RPMI8226 (cell line): ENCODE measurements at regions not wholly inside any gene's neighbourhood (a gene's known extent, or its start where the extent isn't known, plus 50 kb on each side); places are given as distances from the start of the nearest gene placed in this dataset.
A peak's percentile ranks its signal among the peaks of the same experiment; 100 is the strongest.
"Not testable (repeated sequence)": the region's sequence is repeated elsewhere in the genome, so short reads cannot be mapped to it uniquely, and the experiment has no call there.

ENCODE experiments used
- DNase-seq: peaks from one replicate; pipeline ENCODE4 v3.0.0-alpha.2; 2015

DNA sequence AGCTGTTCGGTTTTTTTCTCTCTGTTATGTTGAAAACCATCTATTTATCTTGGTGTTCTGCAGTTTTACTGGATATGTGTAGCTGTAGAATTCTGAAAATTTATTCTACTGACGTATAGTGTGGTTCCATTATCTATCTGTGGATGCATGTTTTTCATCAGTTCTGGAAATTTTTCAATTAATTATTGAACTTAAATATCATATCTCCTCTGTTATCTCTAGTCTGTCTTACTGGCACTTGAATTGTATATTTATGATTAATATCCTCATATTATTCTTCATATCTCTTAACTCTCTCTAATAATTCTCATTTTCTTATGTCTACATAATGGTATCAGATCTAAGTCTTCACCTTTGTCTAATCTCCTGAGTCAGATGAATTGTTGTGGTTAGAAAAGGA lies 501.7 kb downstream of the STK39 start:
- DNase-seq = no peak

DNA sequence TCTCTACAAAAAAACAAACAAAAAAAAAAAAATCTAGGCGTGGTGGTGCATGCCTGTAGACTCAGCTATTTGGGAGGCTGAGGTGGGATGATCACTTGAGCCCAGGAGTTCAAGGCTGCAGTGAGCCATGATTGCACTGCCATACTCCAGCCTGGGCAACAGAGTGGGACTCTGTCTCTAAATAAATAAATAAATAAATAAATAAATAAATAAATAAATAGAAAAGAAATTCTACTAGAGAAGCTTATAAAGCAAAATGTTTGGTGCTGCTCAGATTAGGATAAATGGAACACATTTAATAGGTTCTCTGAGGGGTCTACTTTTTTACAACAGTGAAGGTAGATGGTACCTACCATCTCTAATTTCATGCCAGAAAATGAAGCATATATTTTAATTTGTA lies 507.5 kb downstream of the STK39 start:
- not testable (repeated sequence) for DNase-seq

DNA sequence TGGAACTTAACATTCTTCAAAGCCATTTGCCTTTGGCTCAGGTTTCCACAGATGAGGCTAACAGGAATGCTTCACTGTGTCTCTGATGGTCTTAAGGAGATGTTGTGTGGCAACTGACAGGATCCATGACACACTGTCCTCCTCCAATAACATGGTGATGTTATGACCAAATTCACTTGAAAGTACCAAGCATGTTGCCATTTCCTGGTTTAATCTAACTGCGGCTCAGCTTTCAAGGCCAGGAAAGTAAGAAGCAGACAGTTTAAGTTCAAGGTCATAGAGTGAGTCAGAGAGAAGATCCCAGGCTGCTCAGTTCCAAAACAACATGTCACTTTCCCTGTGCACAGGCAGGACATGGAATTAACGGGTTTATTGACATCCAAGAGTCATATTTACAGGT lies 513.6 kb downstream of the STK39 start:
- DNase-seq = no peak

DNA sequence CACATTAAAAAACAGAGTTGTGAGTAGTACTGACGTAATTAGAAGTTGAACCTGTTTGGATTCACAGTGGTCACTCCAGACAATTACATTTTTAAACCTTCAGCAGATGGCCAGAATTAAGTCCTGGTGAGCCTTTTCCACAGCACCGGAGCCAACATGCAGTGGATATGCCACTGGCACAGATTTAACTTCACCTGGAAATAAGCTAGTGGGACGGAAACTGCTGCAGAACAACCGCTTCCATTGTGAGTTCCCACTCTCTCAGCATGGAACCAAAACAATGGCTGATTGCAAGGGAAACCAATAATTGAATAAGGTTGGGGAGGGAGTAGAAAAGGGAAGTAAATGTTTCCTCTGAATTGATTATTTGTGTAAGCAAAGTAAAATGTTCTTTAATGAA lies 515.1 kb downstream of the STK39 start:
- DNase-seq = no peak

DNA sequence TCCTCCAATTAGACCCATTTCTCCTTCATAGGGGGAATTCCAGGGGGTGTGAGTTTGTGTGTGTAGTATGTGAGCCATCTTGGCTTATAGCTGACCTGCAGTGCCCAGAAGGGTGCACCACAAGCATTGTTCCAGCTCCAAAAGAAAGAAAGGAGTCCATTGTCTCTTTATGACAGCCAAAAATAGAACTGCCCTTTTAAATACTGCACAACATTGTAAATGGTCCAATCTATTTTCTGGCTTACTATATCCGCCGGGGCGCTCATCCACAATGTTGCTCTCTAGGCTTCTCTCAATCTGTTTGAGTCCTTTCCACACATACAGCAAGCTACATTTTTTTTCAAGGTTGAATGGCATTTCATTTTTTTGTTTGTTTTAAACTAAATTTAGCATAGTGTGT lies 517.5 kb downstream of the STK39 start:
- no peak for DNase-seq

DNA sequence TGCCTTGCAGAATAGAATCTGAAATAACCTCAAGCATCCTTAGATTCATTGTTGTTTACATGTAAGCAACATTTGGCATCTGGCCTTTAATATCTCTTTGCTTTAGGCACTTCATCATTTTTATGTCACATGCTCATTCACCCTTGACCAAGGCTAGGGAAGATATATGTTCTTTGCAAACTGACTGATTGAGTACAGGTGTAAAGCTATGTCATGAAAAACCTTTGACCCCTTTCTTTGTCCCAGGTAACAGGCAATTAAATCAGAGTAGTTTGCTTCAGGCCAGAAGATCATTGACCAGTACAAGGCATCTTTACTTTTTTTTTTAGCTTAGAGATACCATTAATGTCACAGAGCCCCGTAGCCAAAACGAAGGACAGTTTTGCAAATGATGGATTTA lies 520.6 kb downstream of the STK39 start:
- DNase-seq = no peak

DNA sequence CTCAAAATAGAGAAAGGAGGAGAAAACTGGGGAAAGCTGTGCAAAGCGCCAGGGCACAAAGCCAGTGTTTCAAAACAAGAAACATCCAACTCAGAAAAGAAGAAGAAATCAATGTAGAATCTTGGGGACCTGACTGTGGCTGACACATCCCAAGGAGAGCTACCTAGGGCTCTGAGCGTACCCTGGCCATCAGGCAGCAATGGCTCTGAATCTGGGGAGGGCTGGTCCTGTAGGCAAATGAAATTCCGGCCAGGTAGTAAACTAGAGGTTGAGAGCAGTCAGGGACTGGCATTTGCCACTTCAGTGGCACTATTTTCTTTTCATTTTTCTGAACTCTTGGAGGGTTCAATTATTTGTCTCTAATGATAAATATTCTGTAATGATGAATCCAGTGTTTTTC lies 525.8 kb downstream of the STK39 start:
- no peak for DNase-seq

DNA sequence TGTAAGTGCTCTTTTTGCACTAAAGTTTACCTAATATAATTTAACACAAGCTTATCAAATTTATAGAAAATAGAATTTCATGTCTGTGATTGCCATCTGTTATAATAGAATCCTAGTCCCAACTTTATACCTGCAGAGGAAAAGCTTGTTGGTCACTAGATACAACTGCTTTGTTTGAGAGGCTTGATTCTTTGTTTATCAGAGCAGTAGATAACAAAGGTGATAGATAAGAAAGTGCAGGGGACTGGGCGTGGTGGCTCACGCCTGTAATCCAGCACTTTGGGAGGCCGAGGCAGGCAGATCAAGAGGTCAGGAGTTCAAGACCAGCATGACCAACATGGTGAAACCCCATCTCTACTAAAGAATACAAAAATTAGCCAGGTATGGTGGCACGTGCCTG lies 528.0 kb downstream of the STK39 start:
- DNase-seq = no peak

DNA sequence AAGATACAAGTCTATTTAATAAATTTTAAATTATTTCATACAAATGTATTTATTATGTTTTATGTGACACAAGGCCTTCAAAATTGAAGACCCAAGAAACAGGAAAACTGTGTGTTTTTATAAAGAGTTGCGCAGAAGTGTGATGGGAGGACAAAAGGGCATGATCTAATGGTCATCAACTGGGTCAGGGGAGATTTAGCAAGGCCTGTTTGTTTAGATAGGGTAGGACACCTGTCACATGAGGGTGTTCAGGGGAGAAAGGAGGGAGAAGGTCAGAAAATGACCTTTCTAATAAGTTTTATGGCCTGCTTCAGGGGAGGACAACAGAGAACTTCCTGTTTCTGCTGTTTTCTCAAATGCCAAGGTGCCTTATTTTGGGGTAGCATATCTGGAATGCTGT lies 528.8 kb downstream of the STK39 start:
- DNase-seq = no peak

DNA sequence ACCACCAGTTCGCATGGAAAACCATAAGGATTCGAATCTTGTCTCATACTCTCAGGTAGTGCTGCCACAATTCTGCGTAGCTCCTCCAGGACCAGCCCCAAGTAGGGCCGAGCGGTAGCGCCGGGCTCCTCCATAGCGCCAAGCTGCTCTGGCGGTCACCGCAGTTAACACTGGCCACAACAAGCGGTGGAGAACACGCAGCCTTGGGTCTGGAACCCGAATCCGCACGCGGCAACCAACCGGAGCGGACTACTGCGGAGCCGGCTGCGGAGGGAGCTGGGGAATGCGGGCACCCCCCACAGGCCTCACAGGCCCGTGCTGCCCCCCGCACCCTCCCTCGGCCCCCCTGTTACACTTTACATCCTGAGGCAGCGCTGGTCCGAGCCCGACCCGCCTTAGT lies 531.5 kb downstream of the STK39 start:
- peak; percentile 7 for DNase-seq

DNA sequence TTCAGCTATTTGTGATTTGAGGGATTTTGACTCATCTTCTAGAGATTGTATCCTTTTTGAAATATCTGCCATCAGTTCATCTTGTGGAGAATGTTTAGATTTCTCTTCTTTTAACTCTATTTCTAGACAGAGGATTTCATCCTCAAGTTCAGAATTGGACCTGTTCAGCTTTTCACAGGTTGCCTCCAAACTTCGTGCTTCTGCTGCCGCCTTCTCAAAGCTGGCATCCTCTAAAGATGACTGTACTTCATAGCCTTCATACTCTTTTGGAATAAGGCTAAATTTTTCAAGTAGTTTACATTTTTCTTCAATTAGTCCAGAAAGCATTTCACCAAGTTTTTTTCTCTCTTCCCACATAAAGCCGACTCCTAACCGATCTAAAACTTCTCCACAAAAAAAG lies 531.9 kb downstream of the STK39 start:
- not testable (repeated sequence) for DNase-seq

DNA sequence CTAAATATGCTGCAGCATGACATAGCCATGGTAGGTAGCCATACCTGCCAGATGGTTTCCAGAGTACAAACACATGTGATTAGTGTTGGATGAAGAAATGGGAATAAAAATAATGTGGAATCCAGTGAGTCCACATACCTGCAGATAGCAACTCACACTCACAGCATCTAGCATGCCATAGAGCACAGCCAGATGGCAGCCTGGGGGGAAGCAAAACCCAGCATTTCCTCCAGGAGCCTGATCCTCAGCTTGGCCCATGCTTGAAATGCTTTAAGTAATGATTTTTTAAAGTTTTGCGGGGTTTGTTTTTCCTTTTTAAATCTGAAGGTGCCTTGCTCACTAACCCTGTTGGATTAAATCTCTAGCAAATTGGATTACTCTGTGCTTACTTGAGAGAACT lies 535.1 kb downstream of the STK39 start:
- no peak for DNase-seq

DNA sequence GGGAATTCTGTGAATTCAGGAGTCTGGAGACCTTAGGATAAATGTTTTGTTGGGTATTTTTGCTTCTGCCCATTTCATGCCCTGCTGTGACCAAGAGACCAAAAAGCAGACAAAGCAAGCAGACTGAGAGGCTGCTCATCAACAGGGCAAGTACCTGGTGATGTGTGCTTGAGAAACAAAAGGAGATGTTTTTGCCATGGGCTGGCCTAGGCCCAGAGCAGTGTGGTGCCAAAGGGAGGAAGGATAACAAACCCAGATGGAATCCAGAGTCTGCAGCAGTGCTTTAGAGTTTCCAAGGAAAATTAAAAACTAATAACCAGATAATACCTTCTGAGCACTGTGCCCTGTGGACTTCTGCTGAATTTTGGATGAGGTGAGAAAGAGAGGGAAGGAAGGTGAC lies 538.4 kb downstream of the STK39 start:
- DNase-seq = no peak

DNA sequence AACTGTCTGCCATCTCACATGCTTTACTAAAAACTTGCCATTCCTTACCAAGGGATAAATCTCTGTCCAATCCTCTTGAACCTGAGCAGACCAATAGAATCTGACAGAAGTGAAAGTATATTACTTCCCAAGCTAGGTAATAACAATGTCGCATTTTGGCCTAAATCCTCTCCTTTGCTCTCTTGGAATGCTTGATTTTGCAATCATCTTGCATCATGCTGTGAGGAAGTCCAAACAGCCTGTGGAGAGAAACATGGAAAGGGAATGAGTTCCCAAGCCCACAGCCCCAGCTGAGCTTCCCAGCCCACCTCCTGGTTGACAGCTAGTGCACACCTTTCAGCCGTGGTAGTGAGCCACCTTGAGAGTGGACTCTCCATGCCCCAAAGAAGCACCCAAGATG lies 540.6 kb downstream of the STK39 start:
- DNase-seq = no peak

DNA sequence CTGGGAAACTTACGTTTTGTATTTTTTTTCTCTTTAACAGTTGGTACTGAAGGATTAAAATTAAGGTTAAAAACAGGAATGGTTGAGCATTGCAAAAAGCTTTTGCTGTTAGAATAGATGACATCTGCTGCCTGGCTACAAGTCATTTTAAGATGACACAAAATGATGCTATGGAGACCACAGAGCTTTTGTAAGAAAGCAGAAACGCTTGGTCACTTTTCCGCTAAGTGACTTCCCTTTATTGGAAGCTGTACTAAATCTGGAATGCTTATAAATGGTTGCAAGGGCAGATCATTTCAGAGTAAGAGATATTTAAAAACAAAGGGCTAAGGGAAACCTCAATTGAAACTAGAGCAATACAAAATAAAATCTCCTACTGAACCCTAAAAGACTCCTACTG lies 544.0 kb downstream of the STK39 start:
- DNase-seq = no peak

DNA sequence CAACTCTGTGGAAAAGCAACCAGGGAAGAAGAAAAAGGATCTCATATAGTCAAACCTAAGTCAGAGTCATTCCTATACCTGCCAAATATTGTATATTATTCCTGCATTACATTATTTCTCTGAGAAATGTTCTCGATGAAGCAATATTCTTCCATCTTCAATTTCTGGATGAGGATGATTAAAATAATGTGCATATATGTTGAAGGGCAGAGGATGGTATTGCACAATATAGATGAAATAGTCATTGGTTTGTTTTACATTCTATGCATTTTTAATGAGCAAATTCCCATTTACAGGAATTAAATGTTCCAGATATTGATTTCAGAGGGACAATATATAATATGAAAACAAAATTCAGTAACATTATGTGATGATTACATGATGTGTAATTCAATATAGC lies 545.2 kb downstream of the STK39 start:
- DNase-seq = no peak

DNA sequence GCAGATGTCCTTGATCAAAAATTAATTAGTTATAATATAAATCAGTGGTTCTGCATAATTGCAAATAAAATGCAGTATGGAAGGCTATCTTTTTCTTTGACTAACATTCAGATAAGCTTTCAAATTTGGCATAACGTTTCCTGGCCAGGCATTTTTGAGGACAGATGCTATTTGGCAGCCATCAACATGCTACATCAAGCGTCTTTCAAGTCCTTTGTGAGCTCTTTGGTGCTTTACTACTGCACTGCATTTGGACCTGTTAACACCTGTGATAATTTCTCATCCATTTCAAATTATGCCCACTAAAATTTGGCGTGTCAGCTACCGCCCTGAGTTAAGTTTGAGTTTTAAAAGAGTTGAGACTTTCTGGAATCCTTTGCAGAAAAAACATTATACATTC lies 545.7 kb downstream of the STK39 start:
- no peak for DNase-seq

DNA sequence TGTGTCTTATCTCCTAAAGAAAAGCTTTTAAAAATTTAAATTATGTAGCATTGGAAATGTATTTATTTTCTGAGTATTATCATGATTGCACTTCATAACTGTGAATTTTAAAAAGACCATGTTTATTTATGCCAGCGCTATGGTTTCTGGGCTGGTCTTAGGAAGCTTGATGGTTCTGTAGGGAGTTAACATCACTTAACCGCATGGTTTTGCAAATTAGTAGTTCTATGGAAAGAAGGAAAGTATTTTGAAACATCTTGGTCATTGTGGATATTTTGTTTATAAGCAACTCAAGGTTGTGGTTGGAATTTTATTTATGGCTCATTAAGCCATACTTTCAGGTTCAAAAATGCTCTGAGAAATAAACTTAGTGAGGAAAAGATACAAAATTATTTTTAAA lies 549.4 kb downstream of the STK39 start:
- no peak for DNase-seq

DNA sequence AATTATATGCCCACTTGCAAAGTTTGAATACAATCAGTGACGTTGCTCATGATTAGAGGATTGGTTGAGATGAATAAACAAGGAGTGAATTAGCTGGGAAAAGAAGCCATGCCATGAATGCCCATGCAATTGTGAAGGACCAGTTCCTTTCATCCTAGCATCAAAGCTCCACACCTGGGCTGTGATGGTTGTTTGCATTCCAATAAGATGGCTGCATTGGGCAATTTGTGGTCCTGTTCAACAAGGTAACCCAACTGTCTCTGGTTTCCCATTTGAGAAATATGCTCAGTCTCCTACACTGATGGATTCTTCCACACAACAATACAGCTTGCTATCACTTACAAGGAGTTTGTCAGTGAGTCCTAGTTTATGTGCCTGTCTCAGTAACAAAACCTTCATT lies 550.2 kb downstream of the STK39 start:
- no peak for DNase-seq

DNA sequence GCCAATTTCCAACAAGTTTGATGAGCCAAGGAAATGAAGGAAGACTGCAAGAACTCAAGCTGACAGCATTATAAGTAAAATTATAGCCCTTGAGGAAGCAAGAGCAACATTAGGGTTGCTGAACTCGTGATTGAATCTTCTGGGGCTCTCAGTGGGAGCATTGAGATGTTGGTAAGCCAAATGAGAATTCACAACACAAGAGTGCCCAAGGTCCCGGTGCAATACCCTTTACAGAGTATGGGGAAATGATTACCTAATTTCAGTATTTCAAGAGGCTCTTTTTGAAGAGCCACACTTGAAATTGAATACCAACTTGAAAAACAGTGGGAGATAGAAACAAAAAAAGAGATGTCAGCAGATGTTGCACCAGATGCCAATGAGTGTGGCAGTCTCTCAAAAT lies 554.5 kb downstream of the STK39 start:
- no peak for DNase-seq

DNA sequence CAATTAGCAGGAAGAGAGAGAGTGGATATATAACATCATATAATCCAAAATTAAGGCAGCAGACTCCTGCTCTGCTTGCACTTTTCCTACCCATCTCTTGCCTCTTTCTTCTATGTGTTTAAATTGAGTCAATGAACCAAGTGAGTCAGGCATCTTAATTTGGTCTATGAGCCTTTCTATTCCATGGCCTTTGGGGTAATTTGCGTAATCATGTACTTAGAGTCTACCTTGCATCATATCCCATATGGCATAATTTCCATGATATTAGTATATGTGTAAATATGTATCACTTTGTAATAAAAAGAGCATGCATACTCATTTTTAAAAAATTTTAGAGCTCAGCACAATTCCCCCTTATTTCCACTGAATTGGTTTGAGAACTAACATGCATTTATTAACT lies 555.2 kb downstream of the STK39 start:
- no peak for DNase-seq

DNA sequence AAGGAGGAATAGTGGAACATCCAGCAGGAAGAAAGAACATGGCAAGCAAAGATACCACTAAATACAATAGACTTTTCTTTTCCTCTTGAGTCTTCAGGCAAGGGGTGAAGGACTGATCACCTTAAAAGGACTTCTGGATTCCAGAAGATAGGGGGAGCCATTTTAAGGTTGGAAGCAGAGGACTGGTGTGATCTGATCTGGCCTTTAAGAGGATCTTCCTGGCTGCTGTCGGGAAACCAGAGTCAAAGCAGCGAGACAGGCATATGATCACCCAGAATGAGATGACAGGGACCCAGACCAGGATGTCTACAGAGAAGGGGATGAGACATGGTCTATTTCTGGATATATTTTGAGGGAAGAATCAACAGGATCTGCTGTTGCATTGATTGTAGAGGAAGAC lies 558.0 kb downstream of the STK39 start:
- DNase-seq = no peak

DNA sequence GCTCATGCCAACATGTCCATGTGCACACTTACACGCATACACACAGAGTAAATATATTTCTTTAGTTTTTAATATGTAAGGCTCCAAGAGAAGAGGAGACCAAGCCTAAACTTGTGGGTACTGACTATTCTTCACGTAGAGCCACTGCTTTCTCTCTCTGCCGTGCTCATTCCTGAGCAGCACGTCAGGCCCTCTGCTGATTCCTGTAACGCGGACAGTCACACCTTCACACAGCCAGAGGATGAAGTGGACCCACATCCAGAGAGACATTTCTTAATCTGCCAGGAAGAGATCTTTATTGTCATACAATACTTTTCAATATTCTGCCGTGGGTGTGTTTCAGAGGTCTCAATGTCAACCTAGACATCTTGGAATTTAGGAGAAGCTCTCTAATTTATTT lies 560.7 kb downstream of the STK39 start:
- DNase-seq = no peak

DNA sequence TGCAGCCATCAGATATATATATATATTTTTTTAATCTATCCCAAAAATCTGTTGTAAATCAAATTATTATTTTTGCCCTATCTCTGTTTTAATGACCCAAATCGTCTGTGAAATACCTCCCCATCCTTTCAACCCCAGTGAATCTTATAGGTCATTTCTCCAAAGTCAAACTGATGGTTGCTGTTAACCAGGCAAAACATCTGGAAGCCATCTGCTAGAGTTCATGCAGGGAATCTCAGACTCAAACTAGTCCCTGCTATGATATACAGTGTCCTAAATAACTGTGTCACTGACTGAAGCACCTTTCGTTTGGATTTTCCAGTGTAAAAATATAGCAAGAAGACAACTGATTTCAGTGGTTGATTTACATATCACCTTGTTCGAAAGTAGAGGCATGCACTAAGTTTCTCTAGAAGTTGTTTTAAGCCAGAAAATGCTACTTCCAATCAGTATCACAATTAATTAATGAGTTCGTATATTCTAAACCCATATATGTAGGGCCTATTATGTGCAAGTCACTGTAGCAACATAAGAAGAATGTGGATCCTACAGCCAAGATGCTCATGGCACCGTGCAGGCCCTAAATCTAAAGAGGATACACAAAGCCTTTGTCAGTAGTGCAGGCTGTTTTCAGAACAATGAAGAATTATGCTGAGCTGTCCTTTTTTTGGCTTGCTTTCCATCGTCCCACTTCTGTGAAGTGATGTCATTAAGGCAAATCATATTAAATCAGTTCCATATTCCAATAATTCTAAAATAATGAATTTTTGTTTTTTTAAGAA lies 566.0 kb downstream of the STK39 start:
- no peak for DNase-seq

DNA sequence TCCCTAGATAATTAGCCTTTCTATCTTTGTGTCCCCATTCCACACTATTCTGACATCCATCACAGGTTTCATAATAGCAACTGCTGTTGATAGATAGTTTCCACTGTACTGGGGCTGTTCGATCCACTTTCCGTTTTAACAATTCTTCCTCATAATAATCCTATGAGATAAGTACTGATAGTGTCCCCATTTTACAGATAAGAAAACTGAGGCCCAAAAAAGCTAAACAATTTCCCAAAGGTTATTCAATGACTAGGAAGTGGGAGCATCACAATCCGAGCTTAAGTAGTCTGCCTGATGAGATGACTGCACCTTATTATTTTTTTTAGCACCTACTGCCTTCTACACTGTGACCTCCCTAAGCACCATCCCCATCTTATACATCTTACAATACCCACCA lies 569.2 kb downstream of the STK39 start:
- no peak for DNase-seq

DNA sequence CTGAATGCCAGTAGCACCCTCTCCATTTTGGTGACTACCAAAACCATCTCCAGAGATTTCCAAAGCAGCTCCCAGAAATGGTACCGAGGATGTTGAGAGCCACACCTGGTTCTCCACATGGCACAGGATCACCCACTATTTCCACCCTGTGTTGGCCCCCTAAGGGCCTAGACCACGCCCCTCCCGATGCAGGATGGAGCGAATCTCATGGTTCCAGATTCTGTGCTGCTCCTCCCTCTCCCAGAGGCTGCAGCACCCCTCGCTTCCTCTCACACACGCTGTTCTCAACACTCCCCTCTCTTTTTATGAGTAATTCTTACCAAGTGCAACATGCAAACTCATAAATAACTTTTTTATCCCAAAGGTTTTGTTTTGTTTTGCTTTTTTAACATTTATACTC lies 571.5 kb downstream of the STK39 start:
- DNase-seq = no peak
